Heart left ventricle (tissue), 13 donors: ENCODE measurements at regions not wholly inside any gene's neighbourhood (a gene's known extent, or its start where the extent isn't known, plus 50 kb on each side); places are given as distances from the start of the nearest gene placed in this dataset.

Experiments used
- CTCF ChIP-seq, 12 donors: fragments of 200-600 bp; sonication (generic) in 4 of 12; IDR thresholded peaks; one replicate each; pipeline versions ENCODE4 v1.5.0 to v1.8.0; 2018 to 2022; ENCODE audit warnings: antibody characterized with exemption in 12 of 12, mild to moderate bottlenecking in 5 of 12
- POLR2A ChIP-seq, 2 donors: fragments of 450-650 bp; IDR thresholded peaks; one replicate each; pipeline ENCODE4 v1.6.1; 2017; ENCODE audit warnings: antibody characterized with exemption in 2 of 2, mild to moderate bottlenecking in 2 of 2, moderate library complexity in 2 of 2
- donor health status: ischemic (EF 13 %, LVEDD 7.1; RV severe dilation, severe dysfunction).
- donor health status: DM: no; HTN: yes; CAD: no.
- donor health status: DM: no; HTN: no; CAD: no.
- donor health status: ischemic (EF 25% LVEDD 6.9; RV normal size, moderate dysfunction).
- donor health status: ischemic (EF 25% LVEDD 5.7; RV mildly dilated, moderate dysfunction).
- donor health status: ischemic (EF 35%, LVEDD 5.7; RV mildly dilated, moderate dysfunction).
- donor health status: nonischemic (EF 11% LVEDD 7.7; RV severe dilation, severe dysfunction).
- donor health status: DM: yes; HTN: yes; CAD: no.
- donor health status: PGD.
- donor health status: ischemic (EF 29% LVEDD 5.4; RV normal size, mild dysfunction).
- donor health status: nonischemic (EF 23%, LVEDD 6.1; RV moderate dilation, normal function).

GRCh38 chr12:17104801-17105200, 498.8 kb upstream of the LMO3 start:
- no peak for TF ChIP-seq CTCF (IDR thresholded peaks at IDR 0.05)
- no peak for TF ChIP-seq POLR2A (IDR thresholded peaks at IDR 0.05)
